GM21526 (cell line): ENCODE measurements at regions not wholly inside any gene's neighbourhood (a gene's known extent, or its start where the extent isn't known, plus 50 kb on each side); places are given as distances from the start of the nearest gene placed in this dataset.
"Not testable (repeated sequence)": the region's sequence is repeated elsewhere in the genome, so short reads cannot be mapped to it uniquely, and the experiment has no call there.

Experiments used
- ATAC-seq: cut with Tn5 transposase; IDR thresholded peaks from one replicate; pipeline ENCODE4 v1.9.1; 2021; ENCODE audit warnings: moderate library complexity; ENCODE audit not compliant: unreplicated experiment, low FRiP score

- no peak for ATAC-seq
Observed at GRCh38 chr17:14454746-14455145, 153.9 kb downstream of the HS3ST3B1 start.

- ATAC-seq: no peak
Observed at GRCh38 chr17:14452856-14453255, 152.0 kb downstream of the HS3ST3B1 start.

- ATAC-seq: no peak
Observed at GRCh38 chr17:14451729-14452191, 150.9 kb downstream of the HS3ST3B1 start.

GRCh38 chr17:14448818-14449217 is 147.9 kb downstream of the HS3ST3B1 start:
- ATAC-seq: no peak

GRCh38 chr17:14446825-14447224 is 145.9 kb downstream of the HS3ST3B1 start:
- ATAC-seq: no peak

GRCh38 chr17:14444915-14445314 is 144.0 kb downstream of the HS3ST3B1 start:
- ATAC-seq: no peak

GRCh38 chr17:14442798-14443528 is 142.1 kb downstream of the HS3ST3B1 start:
- no peak for ATAC-seq

- no peak for ATAC-seq
Observed at GRCh38 chr17:14437176-14437575, 136.3 kb downstream of the HS3ST3B1 start.

GRCh38 chr17:14436266-14436665 is 135.4 kb downstream of the HS3ST3B1 start:
- ATAC-seq: no peak

- ATAC-seq: peak; percentile 76
Observed at GRCh38 chr17:14434506-14434905, 133.6 kb downstream of the HS3ST3B1 start.

GRCh38 chr17:14432079-14432478 is 131.2 kb downstream of the HS3ST3B1 start:
- no peak for ATAC-seq

- ATAC-seq: peak; percentile 40
Observed at GRCh38 chr17:14429084-14429483, 128.2 kb downstream of the HS3ST3B1 start.

GRCh38 chr17:14428648-14429029 is 127.8 kb downstream of the HS3ST3B1 start:
- ATAC-seq: peak; percentile 71

GRCh38 chr17:14427900-14428647 is 127.2 kb downstream of the HS3ST3B1 start:
- ATAC-seq: peak; percentile 62

GRCh38 chr17:14423156-14423555 is 122.3 kb downstream of the HS3ST3B1 start:
- ATAC-seq: not testable (repeated sequence)

GRCh38 chr17:14417336-14417735 is 116.5 kb downstream of the HS3ST3B1 start:
- no peak for ATAC-seq

- no peak for ATAC-seq
Observed at GRCh38 chr17:14409292-14409691, 108.4 kb downstream of the HS3ST3B1 start.

GRCh38 chr17:14407541-14407940 is 106.7 kb downstream of the HS3ST3B1 start:
- ATAC-seq: no peak

- no peak for ATAC-seq
Observed at GRCh38 chr17:14405189-14405588, 104.3 kb downstream of the HS3ST3B1 start.
